ENCODE measurements at regions not wholly inside any gene's neighbourhood (a gene's known extent, or its start where the extent isn't known, plus 50 kb on each side); places are given as distances from the start of the nearest gene placed in this dataset.

DNA sequence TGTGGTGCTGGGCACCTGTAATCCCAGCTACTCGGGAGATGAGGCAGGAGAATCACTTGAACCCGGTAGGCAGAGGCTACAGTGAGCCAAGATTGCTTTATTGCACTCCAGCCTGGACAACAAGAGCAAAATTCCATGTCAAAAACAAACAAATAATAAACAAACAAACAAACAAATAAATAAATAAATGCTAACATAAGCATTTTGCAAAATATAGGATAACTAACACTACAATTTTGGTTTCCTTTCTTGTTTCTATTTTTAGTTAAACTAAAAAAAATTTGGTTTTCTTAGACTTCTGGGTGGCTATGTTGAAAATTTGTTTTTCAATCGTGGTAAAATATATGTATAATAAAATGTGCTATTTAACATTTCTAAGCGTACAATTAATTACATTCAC, 115.0 kb upstream of the ZNF516 start:
- CTCF ChIA-PET = interaction anchor here (1.1 kb wide), 1 partner anchor 211 kb away, joined by 3 read pairs; no protein-coding TSS in a partner anchor
- no peak overlapping the region for H3K4me2 ChIP-seq (ENCODE audit: insufficient read depth, low read length)
- dilution Hi-C loops (cut with MboI; ENCODE audit: extremely low pct_ligation_motif_present, low sequenced_read_pairs) (no loop called here), intact Hi-C loops (cut with micrococcal nuclease) (no loop called here)
- no peaks in the 10 kb centered on the region for H3K9me1 ChIP-seq (replicated peaks; ENCODE audit: control insufficient read depth, extremely low read depth, insufficient read depth, low read length)
- H3K27ac ChIP-seq (ENCODE audit: insufficient read depth, low read depth, low read length) = no peak overlapping the region
- no peak overlapping the region for H2AFZ ChIP-seq (ENCODE audit: low read depth, low read length)
- no peaks in the 10 kb centered on the region for H3K9me3 ChIP-seq (replicated peaks; ENCODE audit: control insufficient read depth, insufficient read depth, low read length)
- no peaks in the 10 kb centered on the region for H4K20me1 ChIP-seq (replicated peaks; ENCODE audit: control insufficient read depth, extremely low read depth, insufficient read depth, low read length)
- no peak overlapping the region for H3K4me3 ChIP-seq (replicated peaks in 1 of 3; ENCODE audit: insufficient read depth in 1 of 3, low read depth in 1 of 3, low read length in 3 of 3)
- no peaks in the 10 kb centered on the region for H3K4me1 ChIP-seq (ENCODE audit: control insufficient read depth, extremely low read depth, insufficient read depth, low read length)
- BruUV-seq (replicated peaks) = no TSS peak
- no peak for TF ChIP-seq JUN (IDR thresholded peaks at IDR 0.05; ENCODE audit: borderline replicate concordance, insufficient read depth, insufficient read length, low read depth)
- no peak for TF ChIP-seq EZH2 (IDR thresholded peaks at IDR 0.05; ENCODE audit: borderline replicate concordance, low read depth, low read length, severe bottlenecking)
- TF ChIP-seq MYC (IDR thresholded peaks at IDR 0.05; ENCODE audit: low read depth, low read length) = no peak
- no peak for TF ChIP-seq POLR2A (IDR thresholded peaks at IDR 0.05; ENCODE audit: low read depth, low read length)
- no peak for TF ChIP-seq FOS (IDR thresholded peaks at IDR 0.05; ENCODE audit: borderline replicate concordance, insufficient read depth, low read length)
- no peak for DNase-seq (ENCODE audit: low read depth, low spot score)
- no peak overlapping the region for H3K9ac ChIP-seq (replicated peaks; ENCODE audit: extremely low read depth, insufficient read depth, low read length)
- no peak for FAIRE-seq
- no peaks in the 10 kb centered on the region for H3K79me2 ChIP-seq (ENCODE audit: control insufficient read depth, insufficient read depth, low read length)
- H3K36me3 ChIP-seq (ENCODE audit: control insufficient read depth in 2 of 2, extremely low read depth in 1 of 2, insufficient read depth in 2 of 2, low read length in 2 of 2) = no peaks in the 10 kb centered on the region
- POLR2A ChIA-PET = no interaction called here
- H3K27me3 ChIP-seq (ENCODE audit: control insufficient read depth in 2 of 2, insufficient read depth in 2 of 2, low read length in 2 of 2) = no peaks in the 10 kb centered on the region

DNA sequence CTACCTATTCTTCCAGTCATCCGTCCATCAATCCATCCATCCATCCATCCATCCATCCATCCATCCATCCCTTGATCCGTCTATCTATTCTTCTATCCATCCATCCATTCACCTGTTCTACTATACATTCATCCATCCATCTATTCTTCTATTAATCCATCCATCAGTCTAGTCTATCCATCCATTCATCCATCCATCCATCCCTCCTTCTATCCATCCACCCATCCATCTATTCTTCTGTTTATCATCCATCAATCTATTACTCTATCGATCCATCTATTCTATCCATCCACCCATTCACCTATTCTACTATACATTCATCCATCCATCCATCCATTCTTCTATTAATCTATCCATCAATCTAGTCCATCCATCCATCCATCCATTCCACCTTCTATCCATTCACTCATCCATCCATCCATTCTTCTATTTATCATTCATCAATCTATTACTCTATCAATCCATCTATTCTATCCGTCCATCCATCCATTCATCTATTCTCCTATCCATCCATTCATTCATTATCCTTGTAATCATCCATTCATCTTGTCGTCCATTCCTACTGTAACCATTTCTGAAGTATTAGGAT, 110.4 kb upstream of the ZNF516 start:
- H3K9ac ChIP-seq (replicated peaks; ENCODE audit: extremely low read depth, insufficient read depth, low read length) = no peak overlapping the region
- no peak overlapping the region for H3K27ac ChIP-seq (ENCODE audit: insufficient read depth, low read depth, low read length)
- intact Hi-C loops (cut with micrococcal nuclease) (no loop called here), dilution Hi-C loops (cut with MboI; ENCODE audit: extremely low pct_ligation_motif_present, low sequenced_read_pairs) (no loop called here)
- no peak overlapping the region for H3K4me3 ChIP-seq (replicated peaks in 1 of 3; ENCODE audit: insufficient read depth in 1 of 3, low read depth in 1 of 3, low read length in 3 of 3)
- BruUV-seq (replicated peaks) = no TSS peak
- H3K4me2 ChIP-seq (ENCODE audit: insufficient read depth, low read length) = no peak overlapping the region
- no peaks in the 10 kb centered on the region for H3K9me3 ChIP-seq (replicated peaks; ENCODE audit: control insufficient read depth, insufficient read depth, low read length)
- H4K20me1 ChIP-seq (replicated peaks; ENCODE audit: control insufficient read depth, extremely low read depth, insufficient read depth, low read length) = no peaks in the 10 kb centered on the region
- H3K36me3 ChIP-seq (ENCODE audit: control insufficient read depth in 2 of 2, extremely low read depth in 1 of 2, insufficient read depth in 2 of 2, low read length in 2 of 2) = no peaks in the 10 kb centered on the region
- DNase-seq (ENCODE audit: low read depth, low spot score) (no peak), FAIRE-seq (no peak)
- TF ChIP-seq, protein P1, sequence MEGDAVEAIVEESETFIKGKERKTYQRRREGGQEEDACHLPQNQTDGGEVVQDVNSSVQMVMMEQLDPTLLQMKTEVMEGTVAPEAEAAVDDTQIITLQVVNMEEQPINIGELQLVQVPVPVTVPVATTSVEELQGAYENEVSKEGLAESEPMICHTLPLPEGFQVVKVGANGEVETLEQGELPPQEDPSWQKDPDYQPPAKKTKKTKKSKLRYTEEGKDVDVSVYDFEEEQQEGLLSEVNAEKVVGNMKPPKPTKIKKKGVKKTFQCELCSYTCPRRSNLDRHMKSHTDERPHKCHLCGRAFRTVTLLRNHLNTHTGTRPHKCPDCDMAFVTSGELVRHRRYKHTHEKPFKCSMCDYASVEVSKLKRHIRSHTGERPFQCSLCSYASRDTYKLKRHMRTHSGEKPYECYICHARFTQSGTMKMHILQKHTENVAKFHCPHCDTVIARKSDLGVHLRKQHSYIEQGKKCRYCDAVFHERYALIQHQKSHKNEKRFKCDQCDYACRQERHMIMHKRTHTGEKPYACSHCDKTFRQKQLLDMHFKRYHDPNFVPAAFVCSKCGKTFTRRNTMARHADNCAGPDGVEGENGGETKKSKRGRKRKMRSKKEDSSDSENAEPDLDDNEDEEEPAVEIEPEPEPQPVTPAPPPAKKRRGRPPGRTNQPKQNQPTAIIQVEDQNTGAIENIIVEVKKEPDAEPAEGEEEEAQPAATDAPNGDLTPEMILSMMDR (IDR thresholded peaks at IDR 0.05; ENCODE audit: extremely low read depth in 1 of 2, insufficient read depth in 1 of 2, low read depth in 1 of 2, low read length in 2 of 2) = no peak
- TF ChIP-seq GATA2 (IDR thresholded peaks at IDR 0.05; ENCODE audit: insufficient read depth, insufficient read length, low read depth, low read length) = no peak
- H2AFZ ChIP-seq (ENCODE audit: low read depth, low read length) = no peak overlapping the region
- no peaks in the 10 kb centered on the region for H3K4me1 ChIP-seq (ENCODE audit: control insufficient read depth, extremely low read depth, insufficient read depth, low read length)
- no peaks in the 10 kb centered on the region for H3K79me2 ChIP-seq (ENCODE audit: control insufficient read depth, insufficient read depth, low read length)
- ChIA-PET POLR2A (no interaction called here), CTCF (no interaction called here)
- H3K27me3 ChIP-seq (ENCODE audit: control insufficient read depth in 2 of 2, insufficient read depth in 2 of 2, low read length in 2 of 2) = no peaks in the 10 kb centered on the region
- H3K9me1 ChIP-seq (replicated peaks; ENCODE audit: control insufficient read depth, extremely low read depth, insufficient read depth, low read length) = no peaks in the 10 kb centered on the region
